ENCODE measurements at regions not wholly inside any gene's neighbourhood (a gene's known extent, or its start where the extent isn't known, plus 50 kb on each side); places are given as distances from the start of the nearest gene placed in this dataset.
"Not testable (repeated sequence)": the region's sequence is repeated elsewhere in the genome, so short reads cannot be mapped to it uniquely, and the experiment has no call there.

- no peak for TF ChIP-seq CTCF (conservative IDR thresholded peaks at IDR 0.05; ENCODE audit: low read depth, low read length)
- peak; percentile 85 for DNase-seq (ENCODE audit: low read depth)
- H3K4me3 ChIP-seq (ENCODE audit: low read length), result no peak overlapping the region
Observed at GRCh38 chr6:113065611-113066010, 718.5 kb downstream of the RFPL4B start.

GRCh38 chr6:113067612-113068275 is 720.6 kb downstream of the RFPL4B start:
- TF ChIP-seq CTCF (conservative IDR thresholded peaks at IDR 0.05; ENCODE audit: low read depth, low read length), result no peak
- no peak for DNase-seq (ENCODE audit: low read depth)
- H3K4me3 ChIP-seq (ENCODE audit: low read length), result no peak overlapping the region

- DNase-seq (ENCODE audit: low read depth), result no peak
- no peak overlapping the region for H3K4me3 ChIP-seq (ENCODE audit: low read length)
- no peak for TF ChIP-seq CTCF (conservative IDR thresholded peaks at IDR 0.05; ENCODE audit: low read depth, low read length)
Observed at GRCh38 chr6:113068570-113068969, 721.4 kb downstream of the RFPL4B start.

GRCh38 chr6:113070681-113071080 is 723.6 kb downstream of the RFPL4B start:
- DNase-seq (ENCODE audit: low read depth); H3K4me3 ChIP-seq (ENCODE audit: low read length): not testable (repeated sequence)

- no peak for TF ChIP-seq CTCF (conservative IDR thresholded peaks at IDR 0.05; ENCODE audit: low read depth, low read length)
Observed at GRCh38 chr6:113073611-113074191, 726.6 kb downstream of the RFPL4B start.

GRCh38 chr6:113076116-113076515 is 729.0 kb downstream of the RFPL4B start:
- TF ChIP-seq CTCF (conservative IDR thresholded peaks at IDR 0.05; ENCODE audit: low read depth, low read length), result no peak
- no peak for DNase-seq (ENCODE audit: low read depth)
- no peak overlapping the region for H3K4me3 ChIP-seq (ENCODE audit: low read length)

More at GRCh38 chr6:113073611-113074191, 726.6 kb downstream of the RFPL4B start:
- peak; percentile 56 for DNase-seq (ENCODE audit: low read depth)
- no peak overlapping the region for H3K4me3 ChIP-seq (ENCODE audit: low read length)

- TF ChIP-seq CTCF (conservative IDR thresholded peaks at IDR 0.05; ENCODE audit: low read depth, low read length), result no peak
- no peak for DNase-seq (ENCODE audit: low read depth)
- H3K4me3 ChIP-seq (ENCODE audit: low read length), result no peak overlapping the region
Observed at GRCh38 chr6:113076816-113077215, 729.7 kb downstream of the RFPL4B start.

All from retinal pigment epithelial cell (primary cell).